Adipocyte (in vitro differentiated cells): ENCODE measurements at regions not wholly inside any gene's neighbourhood (a gene's known extent, or its start where the extent isn't known, plus 50 kb on each side); places are given as distances from the start of the nearest gene placed in this dataset.
A peak's percentile ranks its signal among the peaks of the same experiment; 100 is the strongest.

ENCODE experiments used
- DNase-seq: peaks from one replicate; pipeline ENCODE4 v3.0.0-alpha.2; 2015; ENCODE audit warnings: low read depth
- H3K27me3 ChIP-seq: replicated peaks from 2 replicates; pipeline ENCODE4 v1.7.0; 2013; ENCODE audit warnings: mild to moderate bottlenecking, low read length, moderate library complexity; ENCODE audit not compliant: control insufficient read depth, insufficient read depth
- H3K36me3 ChIP-seq: 2 replicates; pipeline ENCODE4 v1.7.0; 2013; ENCODE audit warnings: low read length, mild to moderate bottlenecking, moderate library complexity; ENCODE audit not compliant: control insufficient read depth, insufficient read depth, severe bottlenecking
- H3K4me1 ChIP-seq: 2 replicates; pipeline ENCODE4 v1.7.0; 2013; ENCODE audit warnings: mild to moderate bottlenecking, low read length, moderate library complexity; ENCODE audit not compliant: control insufficient read depth, insufficient read depth
- H3K4me3 ChIP-seq: 2 replicates; pipeline ENCODE4 v1.7.0; 2013; ENCODE audit warnings: mild to moderate bottlenecking, low read length, moderate library complexity
- H3K9ac ChIP-seq: 2 replicates; pipeline ENCODE4 v1.7.0; 2013; ENCODE audit warnings: mild to moderate bottlenecking, low read length, moderate library complexity
- H3K9me3 ChIP-seq: 2 replicates; pipeline ENCODE4 v1.7.0; 2013; ENCODE audit warnings: mild to moderate bottlenecking, low read length, moderate library complexity; ENCODE audit not compliant: control insufficient read depth

DNA sequence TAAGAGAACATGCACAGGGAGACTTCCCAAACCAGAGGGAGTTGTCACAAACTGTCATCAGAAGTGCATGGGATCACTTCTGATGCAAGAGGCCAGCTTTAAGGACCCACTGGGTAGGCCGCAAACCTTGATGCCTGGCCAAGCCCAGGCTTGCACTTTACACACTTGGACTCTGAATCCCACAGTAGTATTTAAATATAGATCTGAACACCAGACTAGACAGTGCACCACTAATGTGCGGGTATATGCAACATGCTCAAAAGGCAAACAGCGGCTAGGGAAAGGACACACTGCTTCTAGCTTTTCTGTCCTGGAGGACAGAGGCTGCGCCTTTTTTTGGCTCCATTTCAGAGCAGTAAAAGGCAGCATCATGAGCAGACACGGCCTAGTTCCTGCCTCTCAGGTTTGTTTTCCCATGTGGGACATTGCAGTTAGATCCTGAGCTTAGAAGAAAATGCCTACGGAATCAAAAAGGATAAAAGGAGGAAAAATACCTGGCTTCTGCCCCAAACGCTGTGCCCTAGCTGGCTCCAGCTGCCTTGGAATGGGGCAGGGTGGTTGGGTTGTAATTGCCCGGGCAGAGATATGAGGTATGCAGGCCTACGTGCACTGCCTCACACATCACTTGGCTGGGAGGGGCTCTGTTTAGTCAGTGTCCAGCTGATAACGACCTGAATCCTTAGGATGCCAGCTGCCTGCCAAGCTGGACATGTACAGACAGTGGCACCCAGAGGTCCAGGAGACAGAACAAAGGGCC is 84.5 kb upstream of the EGLN3 start:
- Histone ChIP-seq H3K27me3 (peaks cover 21% of the 10 kb centered on the region), H3K36me3 (no peaks in the 10 kb centered on the region), H3K4me1 (peaks cover 24% of the 10 kb centered on the region)

DNA sequence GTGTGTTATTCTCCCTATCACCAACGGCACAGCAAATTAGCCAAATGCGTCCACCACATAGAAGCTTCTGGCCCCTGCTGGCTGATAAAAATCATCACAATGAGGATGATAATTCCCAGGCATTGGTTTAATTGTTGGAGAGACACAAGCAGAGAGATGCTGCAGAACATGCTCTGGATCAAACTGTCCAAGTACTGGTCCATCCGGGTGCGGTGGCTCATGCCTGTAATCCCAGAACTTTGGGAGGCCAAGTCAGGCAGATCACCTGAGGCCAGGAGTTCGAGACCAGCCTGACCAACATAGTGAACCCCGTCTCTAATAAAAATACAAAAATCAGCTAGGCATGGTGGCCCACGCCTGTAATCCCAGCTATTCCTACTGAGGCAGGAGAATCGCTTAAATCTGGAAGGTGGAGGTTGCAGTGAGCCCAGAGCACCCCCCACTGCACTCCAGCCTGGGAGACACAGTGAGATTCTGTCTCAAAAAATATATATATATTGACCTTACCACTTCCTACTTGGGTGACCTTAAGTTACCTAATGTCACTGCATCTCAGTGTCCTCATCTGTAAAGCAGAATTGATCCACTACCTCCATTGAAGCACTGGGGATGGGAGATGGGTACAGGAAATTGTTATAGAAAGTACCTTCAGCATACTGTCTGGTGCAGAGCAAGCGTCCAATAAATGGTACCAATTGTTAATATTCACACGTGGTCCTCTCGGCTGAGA is 83.7 kb upstream of the EGLN3 start:
- no peak for DNase-seq
- H3K4me1 ChIP-seq, result peaks cover 31% of the 10 kb centered on the region
- H3K36me3 ChIP-seq, result no peaks in the 10 kb centered on the region
- no peak overlapping the region for H3K9ac ChIP-seq
- peaks cover 17% of the 10 kb centered on the region for H3K27me3 ChIP-seq
- no peaks in the 10 kb centered on the region for H3K9me3 ChIP-seq
- H3K4me3 ChIP-seq, result no peak overlapping the region

More for the DNA sequence above, 84.5 kb upstream of the EGLN3 start:
- peak; percentile 7 for DNase-seq
- no peak overlapping the region for H3K9ac ChIP-seq
- no peak overlapping the region for H3K4me3 ChIP-seq
- no peaks in the 10 kb centered on the region for H3K9me3 ChIP-seq

DNA sequence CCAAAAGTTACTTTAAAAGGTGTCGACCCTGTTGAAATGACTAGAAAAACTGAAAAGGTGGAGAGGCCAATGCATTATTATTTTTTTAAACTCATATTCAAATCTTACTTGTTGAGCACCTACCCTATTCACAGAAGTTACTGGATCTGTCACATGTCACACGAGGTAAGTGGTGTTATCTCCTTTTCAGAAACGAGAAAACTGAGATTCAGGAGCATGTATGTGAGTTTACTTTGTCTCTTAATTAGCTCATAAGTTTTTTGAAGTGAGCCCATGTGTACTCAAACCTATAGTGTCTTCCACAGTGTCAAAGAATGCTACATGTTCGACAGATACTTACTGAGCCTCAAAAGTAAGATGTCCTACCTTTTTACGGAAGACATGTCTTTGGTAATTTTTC is 81.8 kb upstream of the EGLN3 start:
- DNase-seq, result no peak
- no peaks in the 10 kb centered on the region for H3K9me3 ChIP-seq

DNA sequence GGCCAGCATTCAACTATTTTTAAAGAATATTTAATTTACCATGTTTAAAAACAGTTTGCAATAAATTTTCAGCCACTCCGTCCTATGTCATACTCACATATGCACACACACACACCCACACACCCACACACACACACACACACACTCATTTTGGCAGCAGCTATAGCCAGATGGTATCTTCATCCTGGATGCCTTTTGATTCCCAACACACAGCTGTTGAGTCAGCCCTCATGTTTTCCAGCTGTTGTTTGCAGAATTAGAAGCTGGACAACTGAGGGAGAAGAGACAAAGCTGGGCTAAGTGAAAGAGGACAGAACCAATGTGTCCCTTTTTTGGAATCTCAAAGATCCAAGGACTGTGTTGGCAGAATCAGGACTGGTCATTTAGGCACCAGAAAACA is 80.0 kb upstream of the EGLN3 start:
- no peaks in the 10 kb centered on the region for H3K9me3 ChIP-seq
- H3K36me3 ChIP-seq, result no peaks in the 10 kb centered on the region
- peak; percentile 70 for DNase-seq
- H3K9ac ChIP-seq, result no peak overlapping the region
- no peak overlapping the region for H3K4me3 ChIP-seq
- H3K4me1 ChIP-seq, result peaks cover 26% of the 10 kb centered on the region
- H3K27me3 ChIP-seq, result peaks cover 6% of the 10 kb centered on the region

More for the DNA sequence above, 81.8 kb upstream of the EGLN3 start:
- Histone ChIP-seq H3K27me3 (peaks cover 6% of the 10 kb centered on the region), H3K4me1 (peaks cover 36% of the 10 kb centered on the region), H3K36me3 (no peaks in the 10 kb centered on the region), H3K4me3 (no peak overlapping the region), H3K9ac (no peak overlapping the region)

DNA sequence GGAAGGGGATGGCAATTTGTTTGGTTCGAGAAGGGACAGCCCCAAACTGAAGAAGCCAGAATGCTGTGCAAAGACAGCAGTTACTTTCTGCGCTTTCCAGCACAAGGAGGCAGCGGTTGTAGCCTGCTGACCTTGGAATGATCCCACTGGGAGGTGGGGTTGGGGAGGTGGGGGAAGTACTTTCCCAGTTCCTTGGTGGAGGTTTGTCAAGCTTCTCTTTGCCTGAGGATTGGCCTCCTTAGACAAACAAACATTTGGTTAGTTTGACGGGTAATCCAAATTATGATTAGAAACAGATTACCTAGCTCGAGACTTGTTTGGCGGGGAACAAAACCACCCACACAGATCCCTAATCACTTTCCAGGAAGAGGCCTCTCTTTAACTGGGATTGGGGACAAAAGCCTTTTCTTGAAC is 79.1 kb upstream of the EGLN3 start:
- H3K36me3 ChIP-seq, result no peaks in the 10 kb centered on the region
- H3K9ac ChIP-seq, result peak overlapping the region; percentile 1
- peaks cover 25% of the 10 kb centered on the region for H3K4me1 ChIP-seq
- peak; percentile 73 for DNase-seq
- peak overlapping the region; percentile 40 for H3K4me3 ChIP-seq
- no peaks in the 10 kb centered on the region for H3K9me3 ChIP-seq
- H3K27me3 ChIP-seq, result peaks cover 6% of the 10 kb centered on the region

DNA sequence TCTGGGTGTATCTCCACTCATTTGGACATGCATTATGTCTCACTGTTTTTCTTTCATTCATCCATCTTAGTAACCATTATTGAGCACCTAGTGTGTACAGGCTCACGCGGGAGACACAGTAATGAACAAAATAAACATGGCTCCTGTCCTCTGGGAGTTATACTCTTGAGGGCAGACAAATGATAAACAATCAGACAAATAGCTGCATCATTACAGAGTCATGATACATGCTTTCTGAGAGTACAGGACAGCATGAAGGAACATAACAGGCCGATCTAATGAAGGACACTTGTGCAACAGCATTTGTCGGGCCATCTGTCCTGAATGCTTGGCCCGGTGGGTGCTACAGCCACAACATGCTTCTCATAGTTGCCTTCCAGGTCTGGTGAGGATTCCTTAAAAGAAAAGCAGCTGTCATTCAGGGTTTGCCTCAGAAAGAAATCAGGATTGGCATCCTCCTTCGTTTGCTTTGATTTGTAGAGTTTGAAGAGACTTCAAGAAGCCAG is 77.2 kb upstream of the EGLN3 start:
- peaks cover 25% of the 10 kb centered on the region for H3K4me1 ChIP-seq
- peaks cover 6% of the 10 kb centered on the region for H3K27me3 ChIP-seq
- H3K36me3 ChIP-seq, result no peaks in the 10 kb centered on the region
- H3K9ac ChIP-seq, result no peak overlapping the region
- DNase-seq, result no peak
- no peaks in the 10 kb centered on the region for H3K9me3 ChIP-seq
- H3K4me3 ChIP-seq, result no peak overlapping the region

DNA sequence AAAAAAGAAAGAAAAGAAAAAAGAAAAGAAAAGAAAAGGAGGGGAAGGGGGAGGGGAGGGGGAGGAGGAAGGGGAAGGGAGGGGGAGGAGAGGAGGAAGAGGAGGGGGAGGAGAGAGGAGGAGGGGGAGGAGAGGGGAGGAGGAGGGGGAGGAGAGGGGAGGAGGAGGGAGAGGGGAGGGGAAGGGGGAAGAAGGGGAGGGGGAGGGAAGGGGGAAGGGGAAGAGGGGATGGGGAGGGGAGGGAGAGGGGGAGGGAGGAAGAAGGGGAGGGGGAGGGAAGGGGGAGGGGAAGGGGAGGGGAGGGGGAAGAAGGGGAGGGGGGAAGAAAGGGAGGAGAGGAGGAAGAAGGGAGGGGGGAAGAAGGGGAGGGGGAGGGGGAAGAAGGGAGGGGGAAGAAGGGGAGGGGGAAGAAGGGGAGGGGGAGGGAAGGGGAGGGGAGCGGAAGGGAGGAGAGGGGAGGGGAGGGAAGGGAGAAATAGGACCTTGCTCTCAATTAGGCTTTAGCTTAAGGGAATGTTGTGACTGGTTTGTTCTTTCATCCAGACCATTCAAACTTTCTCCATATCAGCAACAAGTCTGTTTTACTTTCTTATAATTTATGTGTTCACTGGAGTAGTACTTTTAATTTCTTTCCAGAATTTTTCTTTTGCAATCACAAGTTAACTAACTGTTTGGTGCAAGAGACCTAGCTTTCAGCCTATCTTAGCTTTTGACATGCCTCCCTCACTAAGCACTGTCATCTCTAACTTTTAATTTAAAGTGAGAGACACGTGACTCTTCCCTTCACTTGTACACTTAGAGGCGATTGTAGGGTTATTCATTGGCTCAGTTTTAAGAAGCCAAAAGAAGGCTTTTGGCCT is 76.5 kb upstream of the EGLN3 start:
- no peak overlapping the region for H3K9ac ChIP-seq
- H3K27me3 ChIP-seq, result peaks cover 2% of the 10 kb centered on the region
- DNase-seq, result no peak
- no peaks in the 10 kb centered on the region for H3K9me3 ChIP-seq
- no peaks in the 10 kb centered on the region for H3K36me3 ChIP-seq
- H3K4me3 ChIP-seq, result no peak overlapping the region
- peaks cover 25% of the 10 kb centered on the region for H3K4me1 ChIP-seq

DNA sequence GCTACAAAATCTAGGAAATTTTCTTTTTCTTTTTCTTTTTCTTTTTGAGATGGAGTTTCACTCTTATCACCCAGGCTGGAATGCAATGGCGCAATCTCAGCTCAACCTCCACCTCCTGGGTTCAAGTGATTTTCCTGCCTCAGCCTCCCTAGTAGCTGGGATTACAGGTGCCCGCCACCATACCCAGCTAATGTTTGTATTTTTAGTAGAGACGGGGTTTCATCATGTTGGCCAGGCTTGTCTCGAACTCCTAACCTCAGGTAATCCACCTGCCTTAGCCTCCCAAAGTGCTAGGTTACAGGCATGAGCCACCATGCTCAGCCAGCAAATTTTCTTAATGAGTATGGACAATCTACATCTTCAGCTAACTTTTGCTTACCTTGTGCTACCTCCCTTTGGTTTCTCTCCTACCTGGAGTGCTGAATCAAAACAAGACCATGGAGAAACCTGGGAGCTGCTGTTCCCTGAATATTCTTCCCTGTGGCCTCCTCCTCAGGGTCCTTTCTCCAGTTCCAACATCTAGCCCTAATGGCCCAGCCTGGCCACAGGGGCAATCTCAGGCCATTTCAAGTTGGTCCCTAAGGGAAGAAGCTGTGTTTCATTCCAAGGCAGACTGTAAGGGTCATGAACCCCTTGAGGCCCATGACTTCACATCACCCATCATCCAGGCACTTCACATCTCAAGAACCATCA is 74.6 kb upstream of the EGLN3 start:
- H3K4me3 ChIP-seq, result no peak overlapping the region
- no peaks in the 10 kb centered on the region for H3K36me3 ChIP-seq
- no peak for DNase-seq
- no peaks in the 10 kb centered on the region for H3K27me3 ChIP-seq
- H3K4me1 ChIP-seq, result peaks cover 17% of the 10 kb centered on the region
- no peaks in the 10 kb centered on the region for H3K9me3 ChIP-seq
- no peak overlapping the region for H3K9ac ChIP-seq

DNA sequence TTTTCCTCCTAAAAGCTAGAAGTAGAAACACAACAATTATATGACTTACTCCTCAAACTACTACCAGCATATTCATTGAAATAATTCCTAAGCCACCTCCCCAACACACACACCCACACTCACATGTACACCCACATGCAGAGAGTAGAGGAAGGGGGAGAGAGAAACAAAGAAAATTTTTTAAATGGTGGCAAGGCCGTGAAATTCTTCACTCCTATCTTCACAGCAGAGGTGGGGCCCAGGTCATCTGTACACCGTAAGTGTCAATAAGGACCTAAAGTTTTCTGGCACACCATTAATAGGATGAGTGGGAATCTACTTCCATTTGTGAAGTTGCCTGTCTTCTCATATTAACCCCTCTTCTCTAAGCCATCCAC is 73.9 kb upstream of the EGLN3 start:
- H3K4me1 ChIP-seq, result peaks cover 17% of the 10 kb centered on the region
- no peaks in the 10 kb centered on the region for H3K27me3 ChIP-seq
- H3K9me3 ChIP-seq, result no peaks in the 10 kb centered on the region
- no peaks in the 10 kb centered on the region for H3K36me3 ChIP-seq
- H3K9ac ChIP-seq, result no peak overlapping the region
- no peak overlapping the region for H3K4me3 ChIP-seq
- DNase-seq, result no peak

DNA sequence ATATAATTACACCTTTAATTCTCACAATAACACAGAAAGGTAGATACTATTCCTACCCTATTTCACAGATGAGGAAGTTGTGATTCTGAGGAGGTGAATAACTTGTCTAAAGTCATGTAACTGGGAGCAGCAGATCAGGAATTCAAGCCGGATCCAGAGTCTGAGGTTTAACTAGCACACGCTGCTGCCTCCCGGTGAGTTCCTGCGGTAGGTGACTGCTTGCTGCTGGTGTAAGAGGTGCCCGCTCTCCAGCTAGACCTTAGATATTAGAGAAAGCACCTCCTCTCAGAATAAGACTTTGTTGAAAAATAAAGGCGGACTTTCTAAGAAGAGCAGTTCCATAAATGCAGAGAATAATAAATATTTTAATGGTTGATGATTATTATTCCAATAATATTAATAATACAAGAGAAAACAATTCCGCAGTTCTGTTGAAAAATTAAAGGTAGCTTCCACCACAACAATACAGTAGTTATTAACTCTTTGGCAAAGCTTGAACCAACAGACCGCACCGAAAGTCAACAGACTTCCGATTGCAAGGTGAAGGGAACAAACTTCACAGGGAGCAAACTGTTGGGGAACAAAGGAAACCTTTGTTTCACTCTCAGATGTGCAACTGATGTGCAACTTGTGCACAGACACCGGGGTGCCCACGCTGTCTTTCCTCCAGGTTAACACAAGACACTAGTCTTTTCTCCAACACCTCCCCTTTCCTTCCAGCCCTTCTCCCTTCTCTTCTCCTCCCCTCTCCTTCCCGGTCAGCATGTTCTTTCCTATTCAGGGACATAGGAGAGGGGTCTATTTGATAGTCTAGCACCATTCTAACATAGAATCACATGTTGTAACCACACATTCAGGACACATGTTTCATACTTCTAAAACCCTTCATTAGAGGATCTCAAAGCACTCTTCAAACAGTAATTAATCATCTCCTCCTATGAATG is 73.2 kb upstream of the EGLN3 start:
- Histone ChIP-seq H3K9me3 (no peaks in the 10 kb centered on the region), H3K4me3 (no peak overlapping the region), H3K27me3 (no peaks in the 10 kb centered on the region), H3K4me1 (peaks cover 21% of the 10 kb centered on the region), H3K36me3 (no peaks in the 10 kb centered on the region), H3K9ac (no peak overlapping the region)
- no peak for DNase-seq
